ENCODE measurements at regions not wholly inside any gene's neighbourhood (a gene's known extent, or its start where the extent isn't known, plus 50 kb on each side); places are given as distances from the start of the nearest gene placed in this dataset.

DNA sequence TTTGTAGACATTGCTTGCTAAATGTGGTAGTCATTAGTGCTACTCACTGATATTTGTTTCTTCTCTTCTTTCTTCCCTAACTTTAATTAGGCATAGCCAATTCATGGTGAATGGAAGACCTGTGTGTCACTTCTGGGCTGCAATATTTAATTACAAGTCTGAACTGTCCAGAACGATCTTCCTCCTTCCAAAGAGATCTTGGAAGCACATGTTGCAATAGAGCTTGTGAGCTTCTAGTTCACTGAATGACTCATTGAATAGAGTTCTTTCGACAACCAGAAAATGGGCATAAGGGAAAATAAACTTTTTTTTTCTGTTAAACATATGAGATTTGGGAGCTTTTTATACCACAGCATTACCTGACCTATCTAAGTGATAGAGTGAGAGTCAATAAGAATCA, 1264.6 kb downstream of the PCDH9 start:
- no peaks in the 10 kb centered on the region for H3K27me3 ChIP-seq (ENCODE audit: control insufficient read depth in 2 of 2, insufficient read depth in 2 of 2, low read length in 2 of 2)
- BruUV-seq (replicated peaks), result no TSS peak
- intact Hi-C loops (cut with micrococcal nuclease), result loop anchor here (10.0 kb wide), 1 partner anchor 311 kb away; no protein-coding TSS in a partner anchor
- TF ChIP-seq EZH2 (IDR thresholded peaks at IDR 0.05; ENCODE audit: borderline replicate concordance, low read depth, low read length, severe bottlenecking), result no peak
- TF ChIP-seq MAX (IDR thresholded peaks at IDR 0.05; ENCODE audit: insufficient read depth, insufficient read length), result no peak
- no peak for TF ChIP-seq JUN (IDR thresholded peaks at IDR 0.05; ENCODE audit: borderline replicate concordance, insufficient read depth, insufficient read length, low read depth)
- no peak for TF ChIP-seq POLR2A (IDR thresholded peaks at IDR 0.05; ENCODE audit: low read depth, low read length)
- TF ChIP-seq MYC (IDR thresholded peaks at IDR 0.05; ENCODE audit: low read depth, low read length), result no peak
- TF ChIP-seq CTCF (IDR thresholded peaks at IDR 0.05; ENCODE audit: extremely low read depth in 1 of 2, insufficient read depth in 1 of 2, low read depth in 1 of 2, low read length in 2 of 2), result no peak
- no peak for TF ChIP-seq POLR2AphosphoS5 (IDR thresholded peaks at IDR 0.05; ENCODE audit: insufficient read depth, low read depth, low read length)
- no peak overlapping the region for H2AFZ ChIP-seq (ENCODE audit: low read depth, low read length)
- no peaks in the 10 kb centered on the region for H3K4me1 ChIP-seq (ENCODE audit: control insufficient read depth, extremely low read depth, insufficient read depth, low read length)
- H3K4me2 ChIP-seq (ENCODE audit: insufficient read depth, low read length), result no peak overlapping the region
- H3K4me3 ChIP-seq (replicated peaks in 1 of 3; ENCODE audit: insufficient read depth in 1 of 3, low read depth in 1 of 3, low read length in 3 of 3), result no peak overlapping the region
- no peaks in the 10 kb centered on the region for H4K20me1 ChIP-seq (replicated peaks; ENCODE audit: control insufficient read depth, extremely low read depth, insufficient read depth, low read length)
- no peaks in the 10 kb centered on the region for H3K9me3 ChIP-seq (replicated peaks; ENCODE audit: control insufficient read depth, insufficient read depth, low read length)
- H3K79me2 ChIP-seq (ENCODE audit: control insufficient read depth, insufficient read depth, low read length), result no peaks in the 10 kb centered on the region
- CTCF ChIA-PET, result no interaction called here
- H3K27ac ChIP-seq (ENCODE audit: insufficient read depth, low read depth, low read length), result no peak overlapping the region
- dilution Hi-C loops (cut with MboI; ENCODE audit: extremely low pct_ligation_motif_present, low sequenced_read_pairs), result no loop called here
- DNase-seq (ENCODE audit: low read depth, low spot score) (no peak), FAIRE-seq (no peak)
- no peaks in the 10 kb centered on the region for H3K36me3 ChIP-seq (ENCODE audit: control insufficient read depth in 2 of 2, extremely low read depth in 1 of 2, insufficient read depth in 2 of 2, low read length in 2 of 2)
- POLR2A ChIA-PET, result no interaction called here
- no peak overlapping the region for H3K9ac ChIP-seq (replicated peaks; ENCODE audit: extremely low read depth, insufficient read depth, low read length)
- no peaks in the 10 kb centered on the region for H3K9me1 ChIP-seq (replicated peaks; ENCODE audit: control insufficient read depth, extremely low read depth, insufficient read depth, low read length)

All from endothelial cell of umbilical vein (primary cell).